Astrocyte (in vitro differentiated cells and primary cell): ENCODE measurements at regions not wholly inside any gene's neighbourhood (a gene's known extent, or its start where the extent isn't known, plus 50 kb on each side); places are given as distances from the start of the nearest gene placed in this dataset.

ENCODE experiments used
- CTCF ChIP-seq: IDR thresholded peaks from 2 replicates; pipeline ENCODE4 v1.5.1; 2011; ENCODE audit warnings: low read depth, mild to moderate bottlenecking, inconsistent platforms, low read length, moderate library complexity; ENCODE audit not compliant: insufficient read depth
- EZH2 ChIP-seq: IDR thresholded peaks from 2 replicates; pipeline ENCODE4 v1.6.1; 2012; ENCODE audit warnings: mild to moderate bottlenecking, low read length, inconsistent platforms; ENCODE audit not compliant: insufficient read depth

- TF ChIP-seq CTCF (no peak), EZH2 (no peak)
Measured at GRCh38 chr17:77719806-77720205, 238.7 kb upstream of the TNRC6C start.
